ENCODE measurements at regions not wholly inside any gene's neighbourhood (a gene's known extent, or its start where the extent isn't known, plus 50 kb on each side); places are given as distances from the start of the nearest gene placed in this dataset.

DNA sequence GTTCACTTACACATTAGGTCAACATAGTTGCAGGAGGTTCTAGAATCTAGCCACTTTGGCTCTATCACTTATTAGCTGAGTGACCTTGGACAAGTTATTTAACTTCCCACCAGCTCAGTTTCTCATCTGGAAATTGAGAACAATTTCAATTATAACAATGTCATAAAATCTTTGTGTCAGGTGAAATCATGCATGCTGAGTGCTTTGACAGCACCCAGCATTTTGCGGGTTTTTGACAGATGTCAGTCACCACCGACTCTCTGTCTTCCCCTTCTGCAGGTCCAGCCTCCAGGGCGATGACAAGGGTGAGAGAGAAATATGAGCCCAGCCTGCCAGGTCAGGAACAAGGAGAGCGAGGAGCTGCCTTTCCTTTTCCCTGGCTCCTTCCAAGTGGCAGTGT is 107.1 kb upstream of the TAS2R1 start:
- TF ChIP-seq, protein P1, sequence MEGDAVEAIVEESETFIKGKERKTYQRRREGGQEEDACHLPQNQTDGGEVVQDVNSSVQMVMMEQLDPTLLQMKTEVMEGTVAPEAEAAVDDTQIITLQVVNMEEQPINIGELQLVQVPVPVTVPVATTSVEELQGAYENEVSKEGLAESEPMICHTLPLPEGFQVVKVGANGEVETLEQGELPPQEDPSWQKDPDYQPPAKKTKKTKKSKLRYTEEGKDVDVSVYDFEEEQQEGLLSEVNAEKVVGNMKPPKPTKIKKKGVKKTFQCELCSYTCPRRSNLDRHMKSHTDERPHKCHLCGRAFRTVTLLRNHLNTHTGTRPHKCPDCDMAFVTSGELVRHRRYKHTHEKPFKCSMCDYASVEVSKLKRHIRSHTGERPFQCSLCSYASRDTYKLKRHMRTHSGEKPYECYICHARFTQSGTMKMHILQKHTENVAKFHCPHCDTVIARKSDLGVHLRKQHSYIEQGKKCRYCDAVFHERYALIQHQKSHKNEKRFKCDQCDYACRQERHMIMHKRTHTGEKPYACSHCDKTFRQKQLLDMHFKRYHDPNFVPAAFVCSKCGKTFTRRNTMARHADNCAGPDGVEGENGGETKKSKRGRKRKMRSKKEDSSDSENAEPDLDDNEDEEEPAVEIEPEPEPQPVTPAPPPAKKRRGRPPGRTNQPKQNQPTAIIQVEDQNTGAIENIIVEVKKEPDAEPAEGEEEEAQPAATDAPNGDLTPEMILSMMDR (IDR thresholded peaks at IDR 0.05), result no peak
- no peak for TF ChIP-seq POLR2AphosphoS5 (IDR thresholded peaks at IDR 0.05; ENCODE audit: insufficient read depth in 1 of 2, low read depth in 1 of 2)
- no peak for TF ChIP-seq POLR2A (IDR thresholded peaks at IDR 0.05)
